Liver (tissue), 8 donors: ENCODE measurements at regions not wholly inside any gene's neighbourhood (a gene's known extent, or its start where the extent isn't known, plus 50 kb on each side); places are given as distances from the start of the nearest gene placed in this dataset.

ENCODE experiments used
- DNase-seq: peaks from one replicate; pipeline ENCODE4 v3.0.0-alpha.2; 2017; ENCODE audit warnings: low spot score
- H3K27ac ChIP-seq, 2 donors: one replicate each; pipeline ENCODE4 v1.7.0; 2013; ENCODE audit warnings: inconsistent platforms in 2 of 2, low read length in 2 of 2, control low read depth in 1 of 2, low read depth in 1 of 2, mild to moderate bottlenecking in 1 of 2
- H3K27me3 ChIP-seq, 4 donors: one replicate each; pipeline versions ENCODE4 v1.6.1 to v1.7.0; 2013; ENCODE audit warnings: low read length in 3 of 4, inconsistent platforms in 1 of 4, mild to moderate bottlenecking in 1 of 4, moderate library complexity in 1 of 4; ENCODE audit not compliant: control insufficient read depth in 4 of 4, insufficient read depth in 4 of 4
- H3K36me3 ChIP-seq, 4 donors: one replicate each; pipeline versions ENCODE4 v1.6.1 to v1.7.0; 2013; ENCODE audit warnings: low read length in 3 of 4, mild to moderate bottlenecking in 3 of 4, low read depth in 1 of 4, moderate library complexity in 1 of 4; ENCODE audit not compliant: control insufficient read depth in 4 of 4, insufficient read depth in 3 of 4
- H3K4me1 ChIP-seq, 4 donors: one replicate each; pipeline versions ENCODE4 v1.6.1 to v1.7.0; 2013; ENCODE audit warnings: low read length in 3 of 4, mild to moderate bottlenecking in 3 of 4, moderate library complexity in 1 of 4; ENCODE audit not compliant: control insufficient read depth in 4 of 4, insufficient read depth in 4 of 4
- H3K4me3 ChIP-seq, 3 donors: one replicate each; pipeline versions ENCODE4 v1.6.1 to v1.7.0; 2013; ENCODE audit warnings: low read length in 3 of 3, control low read depth in 1 of 3, low read depth in 1 of 3, mild to moderate bottlenecking in 1 of 3
- H3K9ac ChIP-seq, 2 donors: one replicate each; pipeline ENCODE4 v1.7.0; 2013; ENCODE audit warnings: low read length in 2 of 2, mild to moderate bottlenecking in 2 of 2, moderate library complexity in 2 of 2, control low read depth in 1 of 2, low read depth in 1 of 2
- H3K9me3 ChIP-seq, 4 donors: one replicate each; pipeline versions ENCODE4 v1.6.1 to v1.7.0; 2013; ENCODE audit warnings: low read length in 3 of 4; ENCODE audit not compliant: control insufficient read depth in 4 of 4
- CTCF ChIP-seq: fragments of 150-350 bp; IDR thresholded peaks from 2 replicates; pipeline ENCODE4 v1.5.1; 2017; ENCODE audit warnings: improper control_type of control experiment, low read depth, low read length; ENCODE audit not compliant: missing input control
- EGR1 ChIP-seq, 2 donors: IDR thresholded peaks; 2 replicates each; pipeline ENCODE4 v1.6.1; 2016 to 2018; ENCODE audit warnings: antibody characterized with exemption in 2 of 2, low read depth in 2 of 2
- FOXA1 ChIP-seq: IDR thresholded peaks from 2 replicates; pipeline ENCODE4 v1.6.1; 2016; ENCODE audit warnings: antibody characterized with exemption
- GABPA ChIP-seq, 2 donors: IDR thresholded peaks in 1 of 2; conservative IDR thresholded peaks in 1 of 2; 2 replicates each; pipeline ENCODE4 v1.6.1; 2016; ENCODE audit warnings: antibody characterized with exemption in 2 of 2, mild to moderate bottlenecking in 1 of 2, moderate library complexity in 1 of 2
- HNF4A ChIP-seq, 2 donors: conservative IDR thresholded peaks; 2 replicates each; pipeline ENCODE4 v1.6.1; 2016; ENCODE audit warnings: antibody characterized with exemption in 2 of 2, mild to moderate bottlenecking in 2 of 2
- JUND ChIP-seq, 2 donors: IDR thresholded peaks; 2 replicates each; pipeline ENCODE4 v1.6.1; 2016; ENCODE audit warnings: antibody characterized with exemption in 2 of 2
- RAD21 ChIP-seq, 2 donors: IDR thresholded peaks; 2 replicates each; pipeline ENCODE4 v1.6.1; 2016; ENCODE audit warnings: antibody characterized with exemption in 2 of 2, mild to moderate bottlenecking in 2 of 2
- REST ChIP-seq: IDR thresholded peaks from 2 replicates; pipeline ENCODE4 v1.6.1; 2016; ENCODE audit warnings: antibody characterized with exemption, mild to moderate bottlenecking
- SP1 ChIP-seq: IDR thresholded peaks from 2 replicates; pipeline ENCODE4 v1.6.1; 2018; ENCODE audit warnings: antibody characterized with exemption, mild to moderate bottlenecking
- YY1 ChIP-seq: IDR thresholded peaks from 2 replicates; pipeline ENCODE4 v1.6.1; 2016; ENCODE audit warnings: antibody characterized with exemption, mild to moderate bottlenecking
- WGBS: extraction: QIAGEN DNeasy Blood & Tissue Kit; methylation state at CpG from one replicate; pipeline ENCODE4 v1.1.7; 2013; 5-methylcytosine and 5-hydroxymethylcytosine counted together
- donor health status: healthy.
- donor health status: healthy.
- donor health status: healthy.
- donor health status: healthy.
- donor health status: healthy.

DNA sequence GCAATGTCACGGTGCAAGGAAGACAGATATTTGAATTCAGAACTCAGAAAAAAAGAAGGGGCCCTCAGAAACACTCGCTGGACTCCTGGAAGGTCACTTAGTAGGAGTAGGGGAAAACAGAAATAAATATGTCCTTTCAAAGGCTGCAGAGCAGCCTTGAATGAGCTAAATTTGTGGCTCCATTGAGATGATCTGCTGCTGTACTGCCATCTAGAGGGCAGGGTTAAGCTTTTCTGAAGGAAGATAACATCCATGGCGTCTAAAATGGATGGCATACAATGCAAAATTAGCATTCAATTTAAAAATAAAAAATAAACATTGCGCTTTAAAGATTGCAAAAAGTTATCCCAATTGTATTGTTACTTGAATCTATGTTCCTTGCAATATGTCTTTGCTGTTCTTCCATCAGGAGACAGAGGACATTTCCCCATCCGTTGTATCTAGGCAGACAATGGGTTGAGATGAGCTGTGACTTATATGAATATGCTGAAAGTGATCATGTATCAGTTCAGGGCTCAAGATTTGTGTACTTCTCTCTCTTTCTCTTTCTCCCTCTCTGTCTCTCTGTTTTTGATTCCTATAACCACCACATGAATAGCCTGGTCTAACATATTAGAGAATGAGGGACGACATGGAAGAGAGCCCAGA lies 642.2 kb downstream of the SH2D4B start:
- WGBS: 57% methylated on average over 6 of the region's 6 CpGs
- no peak for DNase-seq
- Histone ChIP-seq H3K4me1 (no peaks in the 10 kb centered on the region), H3K36me3 (no peaks in the 10 kb centered on the region), H3K9me3 (no peaks in the 10 kb centered on the region), H3K27ac (no peak overlapping the region), H3K9ac (no peak overlapping the region), H3K4me3 (no peak overlapping the region), H3K27me3 (no peaks in the 10 kb centered on the region)
- TF ChIP-seq YY1 (peak; percentile 41), CTCF (peak; percentile 40), HNF4A (conservative IDR thresholded peaks at IDR 0.05) (no peak), RAD21 (IDR thresholded peaks at IDR 0.05) (peak; percentile 55 to 63), EGR1 (IDR thresholded peaks at IDR 0.05; ENCODE audit: low read depth in 2 of 2) (no peak)

DNA sequence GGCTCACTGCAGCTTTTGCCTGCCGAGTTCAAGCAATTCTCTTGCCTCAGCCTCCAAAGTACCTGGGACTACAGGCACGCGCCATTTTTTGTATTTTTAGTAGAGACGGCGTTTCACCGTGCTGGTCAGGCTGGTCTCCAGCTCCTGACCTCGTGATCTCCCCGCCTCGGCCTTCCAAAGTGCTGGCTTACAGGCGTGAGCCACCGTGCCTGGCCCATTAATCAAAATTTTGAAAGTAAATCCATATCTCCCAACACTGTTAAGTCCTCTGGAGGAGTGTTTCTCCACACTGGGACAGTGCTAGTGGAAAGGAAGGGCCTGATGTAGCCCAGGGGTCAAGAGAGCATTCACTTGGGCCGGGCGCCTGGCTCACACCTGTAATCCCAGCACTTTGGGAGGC lies 644.6 kb downstream of the SH2D4B start:
- H3K36me3 ChIP-seq: no peaks in the 10 kb centered on the region
- no peak overlapping the region for H3K9ac ChIP-seq
- TF ChIP-seq FOXA1 (no peak), REST (no peak), GABPA (IDR thresholded peaks at IDR 0.05 in 1 of 2, conservative IDR thresholded peaks at IDR 0.05 in 1 of 2) (no peak), RAD21 (IDR thresholded peaks at IDR 0.05) (no peak), YY1 (no peak), CTCF (no peak), HNF4A (conservative IDR thresholded peaks at IDR 0.05) (no peak), JUND (IDR thresholded peaks at IDR 0.05) (no peak), EGR1 (IDR thresholded peaks at IDR 0.05; ENCODE audit: low read depth in 2 of 2) (no peak), SP1 (no peak)
- H3K27me3 ChIP-seq: no peaks in the 10 kb centered on the region
- no peak overlapping the region for H3K27ac ChIP-seq
- H3K4me3 ChIP-seq: no peak overlapping the region
- WGBS: 94% methylated on average over 13 of the region's 13 CpGs
- H3K9me3 ChIP-seq: no peaks in the 10 kb centered on the region
- no peaks in the 10 kb centered on the region for H3K4me1 ChIP-seq
- no peak for DNase-seq
